C4-2B (cell line): ENCODE measurements at regions not wholly inside any gene's neighbourhood (a gene's known extent, or its start where the extent isn't known, plus 50 kb on each side); places are given as distances from the start of the nearest gene placed in this dataset.

ENCODE experiments used
- CTCF ChIP-seq: fragments of 450-650 bp; conservative IDR thresholded peaks from 2 replicates; pipeline ENCODE4 v1.5.1; 2017; ENCODE audit warnings: mild to moderate bottlenecking
- ZFX ChIP-seq: fragments of 450-650 bp; IDR thresholded peaks from 2 replicates; pipeline ENCODE4 v1.6.1; 2017

- TF ChIP-seq CTCF (no peak), ZFX (no peak)
Measured at GRCh38 chr5:15446552-15446951, 53.4 kb upstream of the FBXL7 start.
